Fibroblast of villous mesenchyme (primary cell): ENCODE measurements at regions not wholly inside any gene's neighbourhood (a gene's known extent, or its start where the extent isn't known, plus 50 kb on each side); places are given as distances from the start of the nearest gene placed in this dataset.
A peak's percentile ranks its signal among the peaks of the same experiment; 100 is the strongest.

Source experiments
- DNase-seq: peaks from one replicate; pipeline ENCODE4 v3.0.0-alpha.2; 2010; ENCODE audit warnings: low read depth
- H3K4me3 ChIP-seq: 2 replicates; pipeline ENCODE4 v1.5.1; 2011; ENCODE audit warnings: low read depth, mild to moderate bottlenecking, low read length
- CTCF ChIP-seq: IDR thresholded peaks from 2 replicates; pipeline ENCODE4 v1.5.1; 2012; ENCODE audit warnings: low read depth, mild to moderate bottlenecking, low read length; ENCODE audit not compliant: insufficient read depth

- no peak for TF ChIP-seq CTCF
- DNase-seq: no peak
- H3K4me3 ChIP-seq: no peak overlapping the region
Measured at GRCh38 chr1:98017184-98017583, 96.3 kb upstream of the DPYD start.

DNA sequence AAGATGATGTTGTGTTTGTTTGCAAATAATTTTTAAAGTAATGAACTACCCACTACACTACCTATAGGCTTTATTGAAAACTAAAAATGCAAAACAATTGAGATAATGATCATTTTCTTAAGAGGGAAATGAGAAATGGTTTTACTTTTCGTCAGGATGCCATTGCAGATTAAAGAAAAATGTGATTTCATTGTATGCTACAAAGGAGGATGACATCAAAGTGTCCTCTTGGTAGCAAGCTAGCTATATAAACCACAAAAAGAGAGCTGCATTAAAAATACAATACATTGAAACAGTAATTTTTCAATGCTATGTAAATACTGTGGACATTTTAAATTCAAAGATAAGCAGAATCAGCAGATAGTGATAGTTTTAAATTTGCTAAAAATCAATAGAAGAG is 87.5 kb upstream of the DPYD start:
- H3K4me3 ChIP-seq: no peak overlapping the region
- DNase-seq: no peak
- no peak for TF ChIP-seq CTCF

DNA sequence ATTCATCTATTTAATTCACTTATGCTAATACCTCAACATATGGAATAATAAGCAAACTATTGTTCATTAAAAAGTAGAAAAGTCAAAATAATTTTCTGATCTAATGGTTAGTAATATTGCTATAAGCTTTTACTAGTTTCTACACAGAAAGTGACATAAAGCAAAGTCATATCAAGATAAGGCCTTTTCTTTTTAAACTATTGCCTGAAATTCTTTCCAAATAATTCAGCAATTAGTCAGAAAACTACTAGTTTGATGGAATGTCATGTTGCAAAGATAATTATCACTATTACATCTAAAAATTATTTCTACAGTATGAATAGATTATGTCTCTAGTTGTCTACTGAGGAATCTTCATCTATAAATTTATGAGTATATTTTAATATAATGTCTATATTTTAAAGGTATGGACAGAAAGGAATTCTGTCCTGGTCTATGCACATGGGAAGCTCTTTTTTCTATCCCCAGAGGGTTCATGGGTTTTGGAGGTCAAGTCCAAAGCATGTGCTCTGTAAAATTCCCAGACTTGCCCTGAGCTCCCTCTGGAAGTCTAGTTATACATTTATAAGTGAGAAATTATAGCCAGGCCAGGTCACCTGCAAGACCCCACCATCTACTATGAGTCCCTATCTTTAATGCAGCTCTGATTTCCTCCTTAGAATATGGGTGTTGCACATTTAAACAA is 84.6 kb upstream of the DPYD start:
- DNase-seq: no peak
- TF ChIP-seq CTCF: no peak
- H3K4me3 ChIP-seq: no peak overlapping the region

DNA sequence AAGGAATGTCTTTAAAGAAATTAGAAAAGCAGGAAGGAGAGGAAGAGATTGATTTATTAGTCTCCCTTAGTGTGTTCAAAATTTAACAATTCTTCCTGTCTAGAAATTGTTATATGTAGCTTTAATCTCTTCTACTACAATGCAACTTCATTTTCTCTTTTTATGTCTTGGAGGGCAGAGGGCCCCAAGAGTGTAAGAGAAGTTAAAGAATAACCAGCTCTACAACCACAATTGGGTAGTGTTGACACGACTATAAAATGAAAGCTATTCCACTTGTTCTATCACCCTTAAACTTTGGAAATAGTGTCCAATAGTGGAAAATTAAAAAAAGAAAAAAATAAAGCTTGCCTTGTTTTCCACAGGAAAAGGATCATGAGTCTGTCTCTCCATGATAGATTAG is 82.6 kb upstream of the DPYD start:
- no peak overlapping the region for H3K4me3 ChIP-seq
- DNase-seq: no peak
- TF ChIP-seq CTCF: no peak

DNA sequence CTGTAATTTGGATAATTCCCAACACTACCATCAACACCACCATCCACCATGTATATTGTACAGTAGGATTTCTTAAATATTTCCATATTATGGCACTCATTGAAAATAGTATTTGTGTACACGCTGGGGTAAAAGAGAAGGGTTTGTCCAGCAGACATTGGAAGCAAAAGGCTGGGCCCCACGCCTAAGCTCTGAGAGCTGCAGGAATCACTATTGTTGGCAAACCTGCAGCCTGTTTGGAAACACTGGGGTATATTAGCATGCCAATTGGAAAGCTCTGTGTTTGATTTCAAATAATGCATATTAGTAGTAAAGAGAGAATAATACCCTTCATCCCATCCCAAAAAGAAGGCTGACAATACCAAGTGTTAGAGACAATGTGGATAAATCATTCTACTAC is 81.5 kb upstream of the DPYD start:
- H3K4me3 ChIP-seq: no peak overlapping the region
- no peak for TF ChIP-seq CTCF
- no peak for DNase-seq

- no peak overlapping the region for H3K4me3 ChIP-seq
- peak; percentile 34 for TF ChIP-seq CTCF
- DNase-seq: peak; percentile 20
Measured at GRCh38 chr1:98001764-98002163, 80.9 kb upstream of the DPYD start.

DNA sequence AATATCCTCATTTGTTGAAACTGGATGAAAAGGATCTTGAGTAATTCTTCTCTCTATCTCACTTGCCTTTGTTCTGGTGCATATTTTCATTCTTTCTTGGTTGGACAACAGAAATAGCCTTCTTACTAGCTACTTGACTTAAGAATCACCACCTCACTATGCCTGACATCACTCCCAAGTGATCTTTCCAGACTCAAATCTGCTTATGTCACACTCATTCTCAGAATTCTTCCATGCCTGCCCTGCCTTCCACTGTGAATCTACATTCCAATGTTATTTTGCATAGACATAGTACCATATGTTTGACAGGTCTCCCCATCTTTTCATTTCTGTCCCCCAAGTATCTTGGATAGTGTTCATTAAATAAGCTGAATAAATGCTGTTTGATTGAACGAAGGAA is 78.5 kb upstream of the DPYD start:
- peak; percentile 17 for DNase-seq
- TF ChIP-seq CTCF: no peak
- H3K4me3 ChIP-seq: no peak overlapping the region
